OCI-LY7 (cell line): ENCODE measurements at regions not wholly inside any gene's neighbourhood (a gene's known extent, or its start where the extent isn't known, plus 50 kb on each side); places are given as distances from the start of the nearest gene placed in this dataset.
"Not testable (repeated sequence)": the region's sequence is repeated elsewhere in the genome, so short reads cannot be mapped to it uniquely, and the experiment has no call there.

Source experiments
- BruUV-seq: library from RNA; stranded (reverse); fragments of 400-500 nt; replicated peaks from 2 replicates; lab custom pipeline; 2021; lab: Mats Ljungman, UMichigan
- CTCF ChIA-PET: fragments of 300-600 bp; sonication (Branson Sonifier 250); formaldehyde crosslinking; loops from one replicate; lab custom pipeline; 2022; ENCODE audit warnings: antibody characterized with exemption; ENCODE audit not compliant: unreplicated experiment; lab: Charles Lee
- POLR2A ChIA-PET: fragments of 300-600 bp; sonication (Branson Sonifier 250); formaldehyde crosslinking; loops from one replicate; lab custom pipeline; 2022; ENCODE audit warnings: antibody characterized with exemption; lab: Charles Lee
- DNase-seq: peaks from one replicate; pipeline ENCODE4 v3.0.0-alpha.2; 2015; ENCODE audit warnings: low spot score
- H2AFZ ChIP-seq: fragments of 200-600 bp; sonication (generic), shearing (Covaris generic); 2 replicates; pipeline ENCODE4 v1.6.1; 2014; ENCODE audit warnings: mild to moderate bottlenecking, antibody characterized with exemption, low read length, moderate library complexity
- H3K27ac ChIP-seq: fragments of 200-600 bp; sonication (generic); 2 replicates; pipeline ENCODE4 v1.5.1; 2014; ENCODE audit warnings: mixed run types, low read depth, mild to moderate bottlenecking, moderate library complexity, low read length, inconsistent platforms; ENCODE audit not compliant: poor library complexity, severe bottlenecking
- H3K36me3 ChIP-seq: fragments of 200-600 bp; sonication (generic); 2 replicates; pipeline ENCODE4 v1.6.1; 2014; ENCODE audit warnings: mild to moderate bottlenecking, antibody characterized with exemption, low read length, moderate library complexity, mixed read lengths; ENCODE audit not compliant: insufficient read depth
- H3K4me1 ChIP-seq: fragments of 200-600 bp; sonication (generic); 2 replicates; pipeline ENCODE4 v1.5.1; 2014; ENCODE audit warnings: mild to moderate bottlenecking, low read length; ENCODE audit not compliant: insufficient read depth, poor library complexity, severe bottlenecking
- H3K4me2 ChIP-seq: fragments of 200-600 bp; sonication (generic); 2 replicates; pipeline ENCODE4 v1.6.1; 2014; ENCODE audit warnings: mild to moderate bottlenecking, low read length
- H3K4me3 ChIP-seq: fragments of 200-600 bp; sonication (generic); 2 replicates; pipeline ENCODE4 v1.5.1; 2014; ENCODE audit warnings: mild to moderate bottlenecking, low read depth, low read length; ENCODE audit not compliant: poor library complexity, severe bottlenecking
- H3K79me2 ChIP-seq: fragments of 200-600 bp; sonication (generic); 2 replicates; pipeline ENCODE4 v1.6.1; 2016; ENCODE audit warnings: low read depth, mild to moderate bottlenecking, low read length, moderate library complexity, mixed read lengths; ENCODE audit not compliant: insufficient read depth
- H3K9me2 ChIP-seq: fragments of 200-600 bp; sonication (generic); 2 replicates; pipeline ENCODE4 v1.6.1; 2016; ENCODE audit warnings: mild to moderate bottlenecking, low read length, mixed read lengths; ENCODE audit not compliant: insufficient read depth
- H3K9me3 ChIP-seq: fragments of 200-600 bp; sonication (generic); 2 replicates; pipeline ENCODE4 v1.6.1; 2014; ENCODE audit warnings: mild to moderate bottlenecking, mixed run types, low read length, mixed read lengths
- H4K20me1 ChIP-seq: fragments of 200-600 bp; sonication (generic); 2 replicates; pipeline ENCODE4 v1.6.1; 2014; ENCODE audit warnings: mild to moderate bottlenecking, antibody characterized with exemption, low read length, moderate library complexity, mixed read lengths; ENCODE audit not compliant: insufficient read depth
- EZH2phosphoT487 ChIP-seq: fragments of 200-600 bp; sonication (generic); IDR thresholded peaks from 2 replicates; pipeline ENCODE4 v1.6.1; 2018; ENCODE audit warnings: low read depth, borderline replicate concordance, mild to moderate bottlenecking, mixed run types, antibody characterized with exemption, low read length, moderate library complexity, mixed read lengths
- intact Hi-C: fragments of 100-400 bp; cut with micrococcal nuclease; formaldehyde crosslinking; loops from one replicate; pipeline ENCODE4 v1.10.0; 2022; ENCODE audit not compliant: unreplicated experiment
- TF ChIP-seq, protein P1 (sequence below): fragments of 200-600 bp; sonication (generic); conservative IDR thresholded peaks from 2 replicates; pipeline ENCODE4 v1.5.1; 2014; ENCODE audit warnings: mild to moderate bottlenecking, antibody characterized with exemption, low read length, moderate library complexity, mixed read lengths

DNA sequence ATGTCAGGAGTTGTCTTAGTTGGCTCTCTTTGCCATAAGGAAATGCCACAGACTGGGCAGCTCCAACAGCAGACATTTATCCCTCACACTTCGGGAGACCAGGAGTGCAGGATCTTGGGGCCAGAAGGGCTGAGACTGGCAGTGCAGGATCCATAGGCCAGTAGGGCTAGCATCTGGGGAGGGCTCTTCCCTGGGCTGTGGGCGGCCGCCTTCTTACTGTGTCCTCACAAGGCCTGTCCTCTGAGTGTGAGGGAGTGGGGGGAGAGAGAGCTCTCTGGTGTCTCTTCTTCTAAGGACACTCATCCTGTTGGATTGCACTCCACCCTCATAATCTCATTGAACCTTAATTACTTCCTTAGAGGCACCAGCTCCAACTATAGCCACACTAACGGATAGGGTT lies 87.5 kb upstream of the LRPAP1 start:
- H2AFZ ChIP-seq, H3K4me3 ChIP-seq, H3K9me3 ChIP-seq, H3K27ac ChIP-seq, H3K9me2 ChIP-seq, intact Hi-C loops, BruUV-seq, H3K79me2 ChIP-seq, POLR2A ChIA-PET, H3K4me1 ChIP-seq, H4K20me1 ChIP-seq, CTCF ChIA-PET, H3K36me3 ChIP-seq, DNase-seq: not testable (repeated sequence)
- H3K4me2 ChIP-seq, result 0 out of 2 replicates have a peak overlapping the region, but pooled peaks have one; percentile 26

DNA sequence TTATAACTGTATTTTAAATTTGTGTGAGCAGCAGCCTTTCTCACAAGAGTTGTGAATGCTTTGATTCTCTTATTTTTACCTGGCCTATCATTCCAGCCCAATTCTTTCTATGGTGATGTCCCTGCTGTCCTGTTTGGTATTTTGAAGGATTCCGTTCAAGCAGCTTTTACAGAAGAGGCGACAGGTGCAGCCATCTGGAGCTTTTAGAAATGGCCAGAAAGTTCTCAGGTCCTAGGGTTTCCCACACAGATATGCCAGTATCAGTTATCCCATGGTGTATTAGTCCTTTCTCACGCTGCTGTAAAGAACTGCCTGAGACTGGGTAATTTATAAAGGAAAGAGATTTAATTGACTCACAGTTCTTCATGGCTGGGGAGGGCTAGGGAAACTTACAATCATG lies 86.1 kb upstream of the LRPAP1 start:
- H3K36me3 ChIP-seq, H3K9me3 ChIP-seq, BruUV-seq, DNase-seq, H4K20me1 ChIP-seq, H3K4me2 ChIP-seq, POLR2A ChIA-PET, H3K27ac ChIP-seq, H3K4me3 ChIP-seq, H3K4me1 ChIP-seq, H2AFZ ChIP-seq, H3K9me2 ChIP-seq, CTCF ChIA-PET, H3K79me2 ChIP-seq, intact Hi-C loops: not testable (repeated sequence)

DNA sequence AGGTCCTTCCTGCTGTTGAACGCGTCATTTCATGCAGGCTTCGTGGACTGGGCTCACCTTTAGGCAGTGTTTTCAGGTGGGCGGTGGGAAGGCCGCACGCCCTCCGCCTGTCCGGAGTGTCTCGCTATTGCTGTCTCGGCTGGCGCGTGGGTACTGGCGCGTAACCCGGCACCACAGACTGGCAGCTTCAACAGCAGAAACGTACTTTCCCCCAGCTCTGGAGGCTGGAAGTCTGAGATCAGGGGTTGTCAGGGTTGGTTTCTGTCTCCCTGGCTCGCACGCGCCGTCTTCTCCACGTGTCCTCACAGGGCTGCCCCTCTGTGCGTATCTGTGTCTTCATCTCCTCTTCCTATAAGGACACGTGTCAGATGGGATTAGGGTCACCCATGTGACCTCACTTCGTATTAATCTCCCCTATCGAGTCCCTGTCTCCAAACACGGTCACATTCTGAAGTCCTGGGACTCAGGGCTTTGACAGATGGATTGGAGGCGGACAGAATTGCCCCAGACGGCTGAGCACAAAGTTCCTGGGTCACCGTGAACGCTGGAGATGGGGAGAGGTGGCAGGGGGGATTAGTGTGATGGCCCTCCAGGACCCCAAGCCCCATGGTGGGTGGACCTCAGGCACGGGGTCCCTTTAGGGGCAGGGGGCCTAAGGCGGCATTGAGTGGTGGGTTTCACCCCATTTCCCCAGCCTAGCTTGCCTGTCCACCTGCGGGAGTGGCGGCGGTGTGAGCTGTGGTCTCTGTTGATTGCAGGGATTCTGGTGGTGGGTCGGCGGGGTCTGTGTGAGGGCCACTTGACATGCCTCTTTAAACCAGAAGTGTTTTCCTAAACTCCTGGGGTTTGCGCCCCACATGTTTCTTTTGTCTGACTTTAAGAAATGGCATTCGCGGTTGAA lies 83.4 kb upstream of the LRPAP1 start:
- Histone ChIP-seq H3K4me1 (peaks cover 5% of the 10 kb centered on the region), H2AFZ (no peak overlapping the region), H4K20me1 (no peaks in the 10 kb centered on the region), H3K9me3 (no peaks in the 10 kb centered on the region), H3K4me3 (no peak overlapping the region), H3K9me2 (no peaks in the 10 kb centered on the region), H3K4me2 (no peak overlapping the region), H3K27ac (no peak overlapping the region), H3K79me2 (no peaks in the 10 kb centered on the region), H3K36me3 (no peaks in the 10 kb centered on the region)
- TF ChIP-seq, protein P1, sequence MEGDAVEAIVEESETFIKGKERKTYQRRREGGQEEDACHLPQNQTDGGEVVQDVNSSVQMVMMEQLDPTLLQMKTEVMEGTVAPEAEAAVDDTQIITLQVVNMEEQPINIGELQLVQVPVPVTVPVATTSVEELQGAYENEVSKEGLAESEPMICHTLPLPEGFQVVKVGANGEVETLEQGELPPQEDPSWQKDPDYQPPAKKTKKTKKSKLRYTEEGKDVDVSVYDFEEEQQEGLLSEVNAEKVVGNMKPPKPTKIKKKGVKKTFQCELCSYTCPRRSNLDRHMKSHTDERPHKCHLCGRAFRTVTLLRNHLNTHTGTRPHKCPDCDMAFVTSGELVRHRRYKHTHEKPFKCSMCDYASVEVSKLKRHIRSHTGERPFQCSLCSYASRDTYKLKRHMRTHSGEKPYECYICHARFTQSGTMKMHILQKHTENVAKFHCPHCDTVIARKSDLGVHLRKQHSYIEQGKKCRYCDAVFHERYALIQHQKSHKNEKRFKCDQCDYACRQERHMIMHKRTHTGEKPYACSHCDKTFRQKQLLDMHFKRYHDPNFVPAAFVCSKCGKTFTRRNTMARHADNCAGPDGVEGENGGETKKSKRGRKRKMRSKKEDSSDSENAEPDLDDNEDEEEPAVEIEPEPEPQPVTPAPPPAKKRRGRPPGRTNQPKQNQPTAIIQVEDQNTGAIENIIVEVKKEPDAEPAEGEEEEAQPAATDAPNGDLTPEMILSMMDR, result no peak
- TF ChIP-seq EZH2phosphoT487, result no peak
- DNase-seq, result no peak
- intact Hi-C loops, result no loop called here
- ChIA-PET POLR2A (no interaction called here), CTCF (no interaction called here)
- no TSS peak for BruUV-seq
